SK-N-MC (cell line): ENCODE measurements at regions not wholly inside any gene's neighbourhood (a gene's known extent, or its start where the extent isn't known, plus 50 kb on each side); places are given as distances from the start of the nearest gene placed in this dataset.

ENCODE experiments used
- EZH2 ChIP-seq: fragments of 200-600 bp; sonication (generic); IDR thresholded peaks from one replicate; pipeline ENCODE4 v1.6.1; 2017; ENCODE audit warnings: antibody characterized with exemption
- FOXP2 ChIP-seq: optimal IDR thresholded peaks from 2 replicates; pipeline ENCODE3; 2011; ENCODE audit warnings: mild to moderate bottlenecking, moderate library complexity; ENCODE audit not compliant: insufficient read depth; ENCODE audit errors: extremely low read length, control extremely low read depth
- POLR2AphosphoS5 ChIP-seq: IDR thresholded peaks from 2 replicates; pipeline ENCODE4 v1.6.1; 2012; ENCODE audit warnings: mild to moderate bottlenecking, low read depth, low read length, borderline replicate concordance

DNA sequence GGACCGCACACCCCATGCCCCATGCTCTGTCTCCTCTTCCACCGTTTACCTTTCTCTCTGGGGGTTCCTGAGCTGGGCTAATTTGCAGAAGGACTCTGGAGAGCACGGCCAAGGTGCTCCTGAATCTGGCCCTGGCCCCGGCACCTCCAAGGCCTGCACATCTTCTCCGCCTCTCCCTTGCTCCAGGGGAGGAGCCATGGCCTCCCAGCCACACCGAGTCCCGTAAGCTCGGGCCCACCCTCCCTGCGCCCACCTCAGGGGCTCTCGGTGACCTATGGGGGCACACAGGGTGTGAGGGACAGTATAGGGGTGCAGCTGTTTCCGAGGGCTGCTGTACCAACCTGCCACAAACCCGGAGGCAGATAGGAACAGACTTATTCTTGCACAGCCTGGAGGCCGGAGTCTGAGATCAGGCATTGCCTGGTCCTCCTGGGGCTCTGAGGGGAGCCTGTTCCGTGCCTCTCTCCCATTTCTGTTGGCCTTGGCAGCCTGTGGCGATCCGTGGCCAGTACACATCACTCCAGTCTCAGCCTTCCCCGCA, 127.3 kb upstream of the GPC1 start:
- TF ChIP-seq POLR2AphosphoS5 (no peak), EZH2 (no peak), FOXP2 (no peak)
